ENCODE measurements at regions not wholly inside any gene's neighbourhood (a gene's known extent, or its start where the extent isn't known, plus 50 kb on each side); places are given as distances from the start of the nearest gene placed in this dataset.

DNA sequence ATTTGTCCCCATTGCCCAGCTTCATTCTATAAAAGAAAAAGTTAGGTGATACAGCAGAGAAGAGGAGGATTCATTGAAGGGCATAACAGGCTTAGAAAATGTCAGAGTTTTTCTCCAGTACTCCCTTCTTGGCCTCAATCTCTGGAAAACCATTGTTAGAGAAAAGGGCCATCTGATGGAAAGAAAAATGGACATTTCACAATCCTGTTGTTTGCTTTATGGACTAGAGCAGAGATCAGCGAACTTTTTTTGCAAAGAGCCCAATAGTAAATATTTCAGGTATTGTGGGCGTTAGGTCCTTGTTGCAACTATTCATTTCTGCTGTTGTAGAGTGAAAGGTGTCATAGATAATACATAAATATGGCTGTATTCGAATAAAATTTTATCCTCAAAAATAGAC lies 208.8 kb downstream of the TLE4 start:
- Histone ChIP-seq H3K79me2 (ENCODE audit: control insufficient read depth, insufficient read depth, low read length) (no peaks in the 10 kb centered on the region), H3K36me3 (ENCODE audit: control insufficient read depth in 2 of 2, extremely low read depth in 1 of 2, insufficient read depth in 2 of 2, low read length in 2 of 2) (no peaks in the 10 kb centered on the region), H3K4me3 (replicated peaks in 1 of 3; ENCODE audit: insufficient read depth in 1 of 3, low read depth in 1 of 3, low read length in 3 of 3) (no peak overlapping the region), H3K27me3 (ENCODE audit: control insufficient read depth in 2 of 2, insufficient read depth in 2 of 2, low read length in 2 of 2) (no peaks in the 10 kb centered on the region), H2AFZ (ENCODE audit: low read depth, low read length) (no peak overlapping the region), H3K4me1 (ENCODE audit: control insufficient read depth, extremely low read depth, insufficient read depth, low read length) (no peaks in the 10 kb centered on the region), H3K27ac (ENCODE audit: insufficient read depth, low read depth, low read length) (no peak overlapping the region), H3K9me3 (replicated peaks; ENCODE audit: control insufficient read depth, insufficient read depth, low read length) (no peaks in the 10 kb centered on the region), H3K4me2 (ENCODE audit: insufficient read depth, low read length) (no peak overlapping the region), H3K9me1 (replicated peaks; ENCODE audit: control insufficient read depth, extremely low read depth, insufficient read depth, low read length) (no peaks in the 10 kb centered on the region), H3K9ac (replicated peaks; ENCODE audit: extremely low read depth, insufficient read depth, low read length) (no peak overlapping the region), H4K20me1 (replicated peaks; ENCODE audit: control insufficient read depth, extremely low read depth, insufficient read depth, low read length) (no peaks in the 10 kb centered on the region)
- ChIA-PET POLR2A (no interaction called here), CTCF (no interaction called here)
- dilution Hi-C loops (cut with MboI; ENCODE audit: extremely low pct_ligation_motif_present, low sequenced_read_pairs) (no loop called here), intact Hi-C loops (cut with micrococcal nuclease) (no loop called here)
- BruUV-seq (replicated peaks) = no TSS peak
- FAIRE-seq (no peak), DNase-seq (ENCODE audit: low read depth, low spot score) (no peak)
- TF ChIP-seq FOS (IDR thresholded peaks at IDR 0.05; ENCODE audit: borderline replicate concordance, insufficient read depth, low read length) (no peak), POLR2A (IDR thresholded peaks at IDR 0.05; ENCODE audit: low read depth, low read length) (no peak), JUN (IDR thresholded peaks at IDR 0.05; ENCODE audit: borderline replicate concordance, insufficient read depth, insufficient read length, low read depth) (no peak), CTCF (IDR thresholded peaks at IDR 0.05; ENCODE audit: extremely low read depth in 1 of 2, insufficient read depth in 1 of 2, low read depth in 1 of 2, low read length in 2 of 2) (no peak)

- no peaks in the 10 kb centered on the region for H3K9me3 ChIP-seq (replicated peaks; ENCODE audit: control insufficient read depth, insufficient read depth, low read length)
- H3K27ac ChIP-seq (ENCODE audit: insufficient read depth, low read depth, low read length) = no peak overlapping the region
- dilution Hi-C loops (cut with MboI; ENCODE audit: extremely low pct_ligation_motif_present, low sequenced_read_pairs) (no loop called here), intact Hi-C loops (cut with micrococcal nuclease) (no loop called here)
- no peak overlapping the region for H3K9ac ChIP-seq (replicated peaks; ENCODE audit: extremely low read depth, insufficient read depth, low read length)
- H2AFZ ChIP-seq (ENCODE audit: low read depth, low read length) = no peak overlapping the region
- no peak for TF ChIP-seq EZH2 (IDR thresholded peaks at IDR 0.05; ENCODE audit: borderline replicate concordance, low read depth, low read length, severe bottlenecking)
- TF ChIP-seq POLR2AphosphoS5 (IDR thresholded peaks at IDR 0.05; ENCODE audit: insufficient read depth, low read depth, low read length) = no peak
- no peaks in the 10 kb centered on the region for H3K79me2 ChIP-seq (ENCODE audit: control insufficient read depth, insufficient read depth, low read length)
- no peaks in the 10 kb centered on the region for H4K20me1 ChIP-seq (replicated peaks; ENCODE audit: control insufficient read depth, extremely low read depth, insufficient read depth, low read length)
- H3K4me3 ChIP-seq (replicated peaks in 1 of 3; ENCODE audit: insufficient read depth in 1 of 3, low read depth in 1 of 3, low read length in 3 of 3) = no peak overlapping the region
- FAIRE-seq (no peak), DNase-seq (ENCODE audit: low read depth, low spot score) (no peak)
- H3K36me3 ChIP-seq (ENCODE audit: control insufficient read depth in 2 of 2, extremely low read depth in 1 of 2, insufficient read depth in 2 of 2, low read length in 2 of 2) = no peaks in the 10 kb centered on the region
- no peaks in the 10 kb centered on the region for H3K9me1 ChIP-seq (replicated peaks; ENCODE audit: control insufficient read depth, extremely low read depth, insufficient read depth, low read length)
- no peaks in the 10 kb centered on the region for H3K27me3 ChIP-seq (ENCODE audit: control insufficient read depth in 2 of 2, insufficient read depth in 2 of 2, low read length in 2 of 2)
- no peak overlapping the region for H3K4me2 ChIP-seq (ENCODE audit: insufficient read depth, low read length)
- no TSS peak for BruUV-seq (replicated peaks)
- no peaks in the 10 kb centered on the region for H3K4me1 ChIP-seq (ENCODE audit: control insufficient read depth, extremely low read depth, insufficient read depth, low read length)
- ChIA-PET POLR2A (no interaction called here), CTCF (no interaction called here)
Measured at GRCh38 chr9:79779901-79780300, 208.1 kb downstream of the TLE4 start.
